Panc1 (cell line): ENCODE measurements at regions not wholly inside any gene's neighbourhood (a gene's known extent, or its start where the extent isn't known, plus 50 kb on each side); places are given as distances from the start of the nearest gene placed in this dataset.

ENCODE experiments used
- ATAC-seq: fragments of 200-7000 bp; cut with Tn5 transposase; 2 replicates; pipeline ENCODE4 v1.9.1; 2020; ENCODE audit warnings: mild to moderate bottlenecking, moderate library complexity
- BruUV-seq: library from RNA; stranded (reverse); fragments of 400-500 nt; replicated peaks from 2 replicates; lab custom pipeline; 2021; lab: Mats Ljungman, UMichigan
- CTCF ChIA-PET: fragments of 300-600 bp; sonication (Branson Sonifier 250); formaldehyde crosslinking; loops from one replicate; lab custom pipeline; 2022; ENCODE audit warnings: antibody characterized with exemption; lab: Charles Lee
- POLR2A ChIA-PET: fragments of 300-600 bp; sonication (Branson Sonifier 250); formaldehyde crosslinking; loops from one replicate; lab custom pipeline; 2022; ENCODE audit warnings: antibody characterized with exemption; lab: Charles Lee
- DNase-seq: peaks from one replicate; pipeline ENCODE4 v3.0.0-alpha.2; 2010; ENCODE audit warnings: low read depth, low spot score
- H3K27ac ChIP-seq: 2 replicates; pipeline ENCODE4 v1.5.1; 2011; ENCODE audit warnings: mild to moderate bottlenecking, low read length, inconsistent platforms
- H3K27me3 ChIP-seq: fragments of 200-500 bp; sonication (Bioruptor generic); 2 replicates; pipeline ENCODE4 v1.6.0; 2014; ENCODE audit warnings: low read length, inconsistent platforms; ENCODE audit not compliant: control insufficient read depth, insufficient read depth
- H3K36me3 ChIP-seq: fragments of 200-500 bp; sonication (Bioruptor generic); 2 replicates; pipeline ENCODE4 v1.5.1; 2014; ENCODE audit warnings: inconsistent platforms, mild to moderate bottlenecking, low read length, moderate library complexity; ENCODE audit not compliant: control insufficient read depth, insufficient read depth
- H3K4me1 ChIP-seq: 2 replicates; pipeline ENCODE4 v1.5.1; 2011; ENCODE audit warnings: inconsistent platforms, mild to moderate bottlenecking, low read length, moderate library complexity; ENCODE audit not compliant: control insufficient read depth, insufficient read depth
- H3K4me3 ChIP-seq, 2 experiments: 2 replicates each; pipeline ENCODE4 v1.5.1; 2011 to 2012; ENCODE audit warnings: low read depth in 2 of 2, low read length in 2 of 2, mild to moderate bottlenecking in 2 of 2, inconsistent platforms in 1 of 2, moderate library complexity in 1 of 2
- H3K9me3 ChIP-seq: fragments of 200-500 bp; sonication (Bioruptor generic); 2 replicates; pipeline ENCODE4 v1.5.1; 2014; ENCODE audit warnings: low read depth, mild to moderate bottlenecking, inconsistent platforms, low read length, moderate library complexity; ENCODE audit not compliant: control insufficient read depth, insufficient read depth
- CTCF ChIP-seq: fragments of 450-650 bp; IDR thresholded peaks from 2 replicates; pipeline ENCODE4 v1.5.1; 2017; ENCODE audit warnings: mild to moderate bottlenecking
- POLR2AphosphoS5 ChIP-seq: IDR thresholded peaks from 2 replicates; pipeline ENCODE4 v1.6.1; 2012; ENCODE audit warnings: mild to moderate bottlenecking, low read depth, low read length, moderate library complexity
- REST ChIP-seq, 2 experiments: IDR thresholded peaks; 2 replicates each; pipeline ENCODE4 v1.6.1; 2011 to 2012; ENCODE audit warnings: low read depth in 2 of 2, control low read depth in 1 of 2, low read length in 1 of 2, mild to moderate bottlenecking in 1 of 2, moderate library complexity in 1 of 2; ENCODE audit not compliant: insufficient read depth in 1 of 2
- SIN3A ChIP-seq: IDR thresholded peaks from 2 replicates; pipeline ENCODE4 v1.6.1; 2012; ENCODE audit warnings: low read depth, mild to moderate bottlenecking, low read length, moderate library complexity, borderline replicate concordance; ENCODE audit not compliant: insufficient read depth
- TCF7L2 ChIP-seq: IDR thresholded peaks from 2 replicates; pipeline ENCODE4 v1.6.1; 2011; ENCODE audit warnings: mild to moderate bottlenecking, low read depth, low read length, inconsistent platforms
- in situ Hi-C: cut with HindIII; loops from 2 replicates; pipeline ENCODE4 v1.10.0; 2016; ENCODE audit warnings: low sequenced_read_pairs, low pct_unique_long_range_greater_than_20kb
- intact Hi-C: fragments of 100-400 bp; cut with micrococcal nuclease; formaldehyde crosslinking; loops from one replicate; pipeline ENCODE4 v1.10.0; 2022; ENCODE audit not compliant: unreplicated experiment

GRCh38 chr5:77946381-77947040, 170.4 kb upstream of the TBCA start:
- no peak for DNase-seq
- CTCF ChIA-PET: no interaction called here
- TF ChIP-seq CTCF: no peak; the same call in 1 of the 2 replicates
- TF ChIP-seq POLR2AphosphoS5: no peak
- no peak for TF ChIP-seq REST (IDR thresholded peaks at IDR 0.05; ENCODE audit: insufficient read depth in 1 of 2, low read depth in 2 of 2, low read length in 1 of 2)
- no peak for TF ChIP-seq TCF7L2
- no peak for TF ChIP-seq SIN3A

GRCh38 chr5:77945874-77946273, 169.7 kb upstream of the TBCA start:
- ATAC-seq (no peak), DNase-seq (no peak)
- Histone ChIP-seq H3K27ac (no peak overlapping the region), H3K4me3 (no peak overlapping the region), H3K9me3 (no peaks in the 10 kb centered on the region), H3K4me1 (no peaks in the 10 kb centered on the region), H3K27me3 (peaks cover 6% of the 10 kb centered on the region; the same call in 1 of the 2 replicates), H3K36me3 (no peaks in the 10 kb centered on the region)
- TF ChIP-seq POLR2AphosphoS5 (no peak), TCF7L2 (no peak), REST (IDR thresholded peaks at IDR 0.05; ENCODE audit: insufficient read depth in 1 of 2, low read depth in 2 of 2, low read length in 1 of 2) (peak; percentile 39 to 72; a peak in 2 of 4 replicates), CTCF (no peak)
- in situ Hi-C loops (no loop called here), intact Hi-C loops (no loop called here)
- ChIA-PET POLR2A (no interaction called here), CTCF (no interaction called here)
- no TSS peak for BruUV-seq

More at GRCh38 chr5:77946381-77947040, 170.4 kb upstream of the TBCA start:
- no peaks in the 10 kb centered on the region for H3K4me1 ChIP-seq
- no TSS peak for BruUV-seq
- no peaks in the 10 kb centered on the region for H3K36me3 ChIP-seq
- no peak overlapping the region for H3K4me3 ChIP-seq
- H3K9me3 ChIP-seq: no peaks in the 10 kb centered on the region
- H3K27me3 ChIP-seq: peaks cover 5% of the 10 kb centered on the region; the same call in 1 of the 2 replicates
- POLR2A ChIA-PET: no interaction called here
- no peak overlapping the region for H3K27ac ChIP-seq
- intact Hi-C loops (no loop called here), in situ Hi-C loops (no loop called here)
- no peak for ATAC-seq
